DND-41 (cell line): ENCODE measurements at regions not wholly inside any gene's neighbourhood (a gene's known extent, or its start where the extent isn't known, plus 50 kb on each side); places are given as distances from the start of the nearest gene placed in this dataset.

Source experiments
- ATAC-seq: fragments of 200-7000 bp; cut with Tn5 transposase; 3 replicates; pipeline ENCODE4 v1.9.1; 2021; ENCODE audit warnings: low read depth; ENCODE audit not compliant: insufficient read depth
- DNase-seq: peaks from one replicate; pipeline ENCODE4 v3.0.0-alpha.2; 2020
- H2AFZ ChIP-seq: 2 replicates; pipeline ENCODE4 v1.6.0; 2012; ENCODE audit warnings: low read depth, low read length
- H3K27ac ChIP-seq: 2 replicates; pipeline ENCODE4 v1.5.1; 2012; ENCODE audit warnings: low read length, inconsistent platforms
- H3K27me3 ChIP-seq: fragments of 200-600 bp; sonication (generic); 2 replicates; pipeline ENCODE4 v1.6.0; 2012; ENCODE audit warnings: low read length, mild to moderate bottlenecking, inconsistent platforms; ENCODE audit not compliant: insufficient read depth, poor library complexity
- H3K36me3 ChIP-seq: 2 replicates; pipeline ENCODE4 v1.5.1; 2012; ENCODE audit warnings: low read length, inconsistent platforms; ENCODE audit not compliant: insufficient read depth
- H3K4me1 ChIP-seq: 2 replicates; pipeline ENCODE4 v1.5.1; 2012; ENCODE audit warnings: mild to moderate bottlenecking, low read length; ENCODE audit not compliant: insufficient read depth
- H3K4me2 ChIP-seq: 2 replicates; pipeline ENCODE4 v1.6.0; 2012; ENCODE audit warnings: mild to moderate bottlenecking, moderate library complexity, low read length, inconsistent platforms; ENCODE audit not compliant: insufficient read depth
- H3K4me3 ChIP-seq, 2 experiments: fragments of 200-600 bp in 1 of 2; shearing (Covaris generic) in 1 of 2; 2 replicates each; pipeline ENCODE4 v1.5.1; 2012 to 2016; ENCODE audit warnings: inconsistent platforms in 2 of 2, low read length in 2 of 2, mild to moderate bottlenecking in 2 of 2, low read depth in 1 of 2, moderate library complexity in 1 of 2
- H3K79me2 ChIP-seq: 2 replicates; pipeline ENCODE4 v1.6.0; 2012; ENCODE audit warnings: low read length, inconsistent platforms; ENCODE audit not compliant: insufficient read depth
- H3K9ac ChIP-seq: 2 replicates; pipeline ENCODE4 v1.6.0; 2012; ENCODE audit warnings: low read depth, mild to moderate bottlenecking, inconsistent platforms, low read length, moderate library complexity
- H3K9me3 ChIP-seq: 2 replicates; pipeline ENCODE4 v1.5.1; 2012; ENCODE audit warnings: low read length, moderate library complexity, mild to moderate bottlenecking, inconsistent platforms; ENCODE audit not compliant: insufficient read depth, severe bottlenecking
- H4K20me1 ChIP-seq: 2 replicates; pipeline ENCODE4 v1.6.0; 2012; ENCODE audit warnings: low read length; ENCODE audit not compliant: insufficient read depth
- EZH2 ChIP-seq: IDR thresholded peaks from 3 replicates; pipeline ENCODE4 v1.6.1; 2012; ENCODE audit warnings: borderline replicate concordance, low read depth, mild to moderate bottlenecking, moderate library complexity, low read length, inconsistent platforms; ENCODE audit not compliant: severe bottlenecking
- TF ChIP-seq, protein P1 (sequence below): IDR thresholded peaks from 2 replicates; pipeline ENCODE4 v1.5.1; 2012; ENCODE audit warnings: borderline replicate concordance, low read length, moderate library complexity, mild to moderate bottlenecking; ENCODE audit not compliant: poor library complexity, severe bottlenecking; ENCODE audit errors: extremely low read depth

DNA sequence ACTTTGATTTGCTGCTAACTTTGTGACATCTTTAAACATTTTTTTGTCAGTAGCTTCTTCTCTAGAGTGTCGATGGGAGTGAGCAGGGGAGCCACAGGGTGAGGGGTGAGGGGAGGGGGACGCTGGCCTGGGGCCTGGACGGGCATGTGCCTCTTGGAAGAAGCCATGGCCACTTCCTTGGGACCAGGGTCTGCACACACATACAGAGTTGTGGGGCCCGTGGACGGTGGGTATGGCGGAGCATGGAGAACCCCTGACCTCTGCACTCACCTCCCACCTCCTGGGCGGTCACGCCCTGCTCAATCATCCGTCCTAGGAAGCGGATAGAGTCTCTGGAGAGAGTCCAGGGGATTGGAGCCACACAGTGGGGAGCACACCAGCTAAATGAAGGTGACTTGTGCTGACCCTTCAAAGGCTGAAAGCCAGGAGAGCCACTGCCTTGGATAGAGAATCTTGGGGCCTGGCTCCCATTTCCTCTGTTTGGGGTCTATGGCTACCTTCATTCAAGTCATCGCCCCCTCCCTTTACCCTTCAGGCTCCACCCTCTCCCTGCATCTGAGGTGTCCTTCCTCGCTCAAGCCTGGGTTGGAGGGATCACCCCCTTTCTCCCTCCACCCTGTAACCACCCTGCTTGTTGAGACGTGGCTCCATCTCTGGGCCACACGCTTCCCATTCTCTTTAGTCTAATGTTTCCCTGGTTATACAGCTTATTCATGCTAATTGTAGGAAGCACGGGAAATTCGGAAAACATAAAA is 63.9 kb upstream of the HAAO start:
- H4K20me1 ChIP-seq = no peaks in the 10 kb centered on the region
- no peaks in the 10 kb centered on the region for H3K27me3 ChIP-seq
- H3K4me1 ChIP-seq = no peaks in the 10 kb centered on the region

DNA sequence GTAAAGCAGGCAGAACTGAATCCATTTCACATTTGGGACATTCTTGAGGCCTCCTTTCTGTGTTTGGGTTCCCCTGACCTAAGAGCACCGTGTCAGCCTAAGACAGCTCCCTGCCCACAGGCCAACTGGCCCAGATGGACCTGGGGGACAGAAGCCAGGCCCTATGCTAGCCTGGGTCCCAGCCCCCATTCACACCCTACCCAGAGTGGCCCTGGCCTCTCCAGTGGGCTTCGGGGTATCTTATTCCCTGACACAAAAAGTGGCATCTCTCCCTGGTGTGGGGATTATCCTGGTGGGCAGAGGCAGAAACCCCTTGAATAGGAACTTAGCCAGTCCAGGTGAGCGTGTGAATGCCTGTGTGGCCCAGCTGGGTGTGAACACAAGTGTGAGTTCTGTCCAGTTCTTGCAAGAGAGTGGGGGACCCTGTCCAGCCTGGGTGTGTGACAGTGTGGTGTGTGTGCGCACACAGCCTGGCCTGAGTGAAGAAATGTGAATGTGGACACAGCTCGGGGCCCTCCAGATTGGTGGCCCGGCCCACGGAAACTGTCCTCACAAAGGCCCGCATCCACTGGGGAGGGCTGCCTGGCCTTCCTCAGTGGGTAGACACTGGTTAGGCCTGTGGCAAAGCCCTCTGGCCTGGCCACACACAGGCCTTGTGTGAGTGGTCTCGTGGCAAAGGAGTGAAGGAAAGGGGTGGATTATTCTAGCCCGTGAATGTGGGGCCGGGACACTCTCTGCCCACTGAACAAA is 63.0 kb upstream of the HAAO start:
- TF ChIP-seq, protein P1, sequence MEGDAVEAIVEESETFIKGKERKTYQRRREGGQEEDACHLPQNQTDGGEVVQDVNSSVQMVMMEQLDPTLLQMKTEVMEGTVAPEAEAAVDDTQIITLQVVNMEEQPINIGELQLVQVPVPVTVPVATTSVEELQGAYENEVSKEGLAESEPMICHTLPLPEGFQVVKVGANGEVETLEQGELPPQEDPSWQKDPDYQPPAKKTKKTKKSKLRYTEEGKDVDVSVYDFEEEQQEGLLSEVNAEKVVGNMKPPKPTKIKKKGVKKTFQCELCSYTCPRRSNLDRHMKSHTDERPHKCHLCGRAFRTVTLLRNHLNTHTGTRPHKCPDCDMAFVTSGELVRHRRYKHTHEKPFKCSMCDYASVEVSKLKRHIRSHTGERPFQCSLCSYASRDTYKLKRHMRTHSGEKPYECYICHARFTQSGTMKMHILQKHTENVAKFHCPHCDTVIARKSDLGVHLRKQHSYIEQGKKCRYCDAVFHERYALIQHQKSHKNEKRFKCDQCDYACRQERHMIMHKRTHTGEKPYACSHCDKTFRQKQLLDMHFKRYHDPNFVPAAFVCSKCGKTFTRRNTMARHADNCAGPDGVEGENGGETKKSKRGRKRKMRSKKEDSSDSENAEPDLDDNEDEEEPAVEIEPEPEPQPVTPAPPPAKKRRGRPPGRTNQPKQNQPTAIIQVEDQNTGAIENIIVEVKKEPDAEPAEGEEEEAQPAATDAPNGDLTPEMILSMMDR = no peak
- TF ChIP-seq EZH2 = no peak
- Histone ChIP-seq H3K9me3 (no peaks in the 10 kb centered on the region), H3K4me3 (no peak overlapping the region), H3K27ac (no peak overlapping the region), H3K27me3 (no peaks in the 10 kb centered on the region), H3K9ac (no peak overlapping the region), H3K79me2 (no peaks in the 10 kb centered on the region), H4K20me1 (no peaks in the 10 kb centered on the region), H3K36me3 (no peaks in the 10 kb centered on the region), H3K4me2 (no peak overlapping the region), H3K4me1 (no peaks in the 10 kb centered on the region), H2AFZ (no peak overlapping the region)
- DNase-seq (no peak), ATAC-seq (no peak)

More for the DNA sequence above, 63.9 kb upstream of the HAAO start:
- Histone ChIP-seq H3K9ac (no peak overlapping the region), H3K9me3 (no peaks in the 10 kb centered on the region), H3K36me3 (no peaks in the 10 kb centered on the region), H3K79me2 (no peaks in the 10 kb centered on the region), H2AFZ (no peak overlapping the region), H3K4me2 (no peak overlapping the region), H3K27ac (no peak overlapping the region), H3K4me3 (no peak overlapping the region)
- DNase-seq = no peak
- TF ChIP-seq EZH2 = no peak
- TF ChIP-seq, protein P1 = no peak
- no peak for ATAC-seq

DNA sequence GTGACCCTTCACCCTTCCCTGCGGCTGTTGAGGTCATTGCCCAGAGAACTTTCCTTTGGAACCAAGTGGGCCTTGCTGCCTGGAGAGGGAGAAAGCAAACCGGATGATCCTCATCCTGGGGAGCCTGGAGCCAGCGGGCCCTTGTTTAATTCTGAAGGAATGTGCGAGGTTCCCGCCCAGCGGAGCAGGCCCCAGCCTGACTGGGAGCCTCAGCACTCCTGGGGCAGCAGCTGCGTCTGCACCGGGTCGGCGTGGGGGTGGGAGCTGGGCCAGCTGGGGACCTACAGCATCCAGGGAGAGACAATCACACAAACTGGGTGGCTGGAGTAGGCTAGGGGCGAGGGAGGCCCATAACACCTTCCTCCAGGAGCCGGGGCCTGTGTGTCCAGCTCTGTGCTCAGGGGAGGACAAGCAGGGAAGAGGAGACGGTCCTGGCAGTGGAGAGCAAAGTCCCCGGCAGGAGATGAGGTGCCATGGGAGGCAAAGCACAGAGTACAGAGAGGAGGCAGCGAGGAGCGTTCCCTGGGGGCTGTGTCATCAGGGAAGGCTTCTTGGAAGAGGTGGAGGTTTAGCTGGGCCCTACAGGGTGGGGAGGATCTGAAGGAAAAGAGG is 61.9 kb upstream of the HAAO start:
- TF ChIP-seq, protein P1 = no peak
- no peak for TF ChIP-seq EZH2
- H3K4me3 ChIP-seq = no peak overlapping the region
- no peaks in the 10 kb centered on the region for H4K20me1 ChIP-seq
- DNase-seq (no peak), ATAC-seq (no peak)
- H3K9ac ChIP-seq = no peak overlapping the region
- no peaks in the 10 kb centered on the region for H3K36me3 ChIP-seq
- no peaks in the 10 kb centered on the region for H3K27me3 ChIP-seq
- H2AFZ ChIP-seq = no peak overlapping the region
- no peaks in the 10 kb centered on the region for H3K9me3 ChIP-seq
- H3K79me2 ChIP-seq = no peaks in the 10 kb centered on the region
- no peak overlapping the region for H3K4me2 ChIP-seq
- H3K27ac ChIP-seq = no peak overlapping the region
- H3K4me1 ChIP-seq = no peaks in the 10 kb centered on the region
